ENCODE measurements at regions not wholly inside any gene's neighbourhood (a gene's known extent, or its start where the extent isn't known, plus 50 kb on each side); places are given as distances from the start of the nearest gene placed in this dataset.

DNA sequence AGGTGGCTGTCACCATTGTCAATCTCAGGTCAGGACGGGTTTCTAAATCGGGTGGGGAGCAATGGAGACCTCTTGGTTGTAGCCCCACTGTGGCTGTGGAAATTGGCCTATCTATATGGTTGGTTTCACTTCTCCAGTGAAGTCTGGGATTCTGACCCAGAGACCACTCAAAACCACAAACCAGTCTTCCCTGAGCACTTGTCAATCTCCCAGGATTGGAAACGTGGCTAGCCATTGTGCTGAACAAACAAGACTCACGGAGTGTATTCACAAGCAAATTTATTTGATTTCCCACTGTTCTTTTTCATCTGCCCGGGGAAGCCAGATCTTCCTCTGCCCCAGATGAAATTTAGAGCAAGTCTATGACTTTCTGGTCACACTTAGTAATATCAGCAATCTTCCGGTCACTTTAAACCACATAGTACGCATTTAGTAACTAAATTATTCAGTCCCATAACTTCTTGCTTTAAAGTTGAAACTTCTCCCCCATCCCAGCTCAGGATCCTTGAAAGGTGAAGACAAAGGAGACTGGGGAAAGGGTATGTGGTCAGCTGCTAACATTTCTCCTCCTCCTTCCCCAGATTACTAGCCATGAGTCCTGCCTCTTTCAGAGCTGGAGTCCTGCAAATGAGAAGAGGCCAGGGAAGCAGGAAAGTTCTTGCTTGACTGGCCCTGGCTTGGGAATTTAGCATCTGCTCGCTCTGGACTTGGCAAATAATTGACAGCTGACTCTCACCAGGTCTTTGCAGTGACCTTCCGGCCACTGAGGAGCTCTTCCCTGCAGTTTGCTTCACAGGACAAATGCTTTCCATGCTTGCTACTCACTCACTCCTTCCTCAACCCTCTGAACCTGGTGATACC lies 123.2 kb upstream of the MAX start:
- no peak for DNase-seq

GRCh38 chr14:65226824-65227604 lies 124.7 kb upstream of the MAX start:
- DNase-seq = peak; percentile 40

- DNase-seq = no peak
These were observed 126.1 kb upstream of the MAX start for GRCh38 chr14:65228436-65228835.

- DNase-seq = no peak
These were observed 126.8 kb upstream of the MAX start for GRCh38 chr14:65228956-65229747.

GRCh38 chr14:65229748-65230728 lies 127.7 kb upstream of the MAX start:
- DNase-seq = peak; percentile 73

DNA sequence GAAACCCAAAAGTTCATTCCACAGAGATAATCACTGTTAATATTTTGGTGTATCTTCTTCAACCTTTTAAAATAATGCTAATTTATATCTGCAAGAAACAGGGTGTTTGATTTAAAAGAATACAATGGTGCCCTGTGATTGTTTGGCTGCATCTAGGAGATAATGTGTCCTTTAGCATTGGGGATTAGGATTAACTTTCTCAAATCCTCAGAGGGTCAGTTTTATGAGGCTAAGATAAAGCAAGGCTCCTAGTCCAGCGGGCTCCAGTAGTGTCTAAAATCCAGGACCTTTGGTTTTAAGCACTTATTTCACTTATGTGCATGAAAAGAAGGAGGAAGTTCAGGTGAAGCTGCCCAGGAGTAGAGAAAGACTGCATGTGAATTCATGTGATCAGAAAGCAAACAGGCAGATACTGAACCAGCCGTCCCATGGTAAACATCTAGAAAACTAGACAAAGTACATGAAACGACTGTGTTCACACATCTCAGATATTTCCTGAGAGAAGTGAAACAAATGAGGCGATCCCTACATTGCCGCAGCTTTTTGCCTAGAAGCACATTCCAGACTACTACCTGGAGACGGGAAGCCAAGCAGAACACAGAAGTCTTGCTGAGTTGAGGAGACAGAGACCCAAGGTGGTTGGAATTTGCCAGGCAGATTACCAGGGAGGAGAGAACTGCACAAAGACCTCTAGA lies 129.1 kb upstream of the MAX start:
- no peak for DNase-seq

- DNase-seq = no peak
These were observed 132.5 kb upstream of the MAX start for GRCh38 chr14:65234752-65235361.

- no peak for DNase-seq
These were observed 134.9 kb upstream of the MAX start for GRCh38 chr14:65237023-65237814.

DNA sequence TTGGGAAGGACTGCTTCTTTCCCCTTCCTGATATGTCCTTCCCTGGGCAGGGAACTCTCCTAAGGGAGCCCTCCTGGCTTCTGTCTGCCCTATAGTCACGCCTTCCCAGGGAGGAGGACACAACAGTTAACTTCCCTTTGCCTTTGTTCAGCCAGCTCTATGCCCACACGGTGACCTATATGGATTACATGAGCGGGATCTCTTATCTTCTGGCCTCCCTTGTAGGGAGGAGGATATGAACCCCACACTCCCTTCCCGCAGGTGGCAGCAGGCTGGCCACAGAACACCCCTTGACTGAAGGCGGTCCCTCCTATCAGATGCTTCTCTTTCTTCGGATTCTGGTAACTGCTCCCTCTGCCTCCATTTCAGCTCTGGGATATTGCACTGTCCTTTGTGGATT lies 135.6 kb upstream of the MAX start:
- no peak for DNase-seq

DNA sequence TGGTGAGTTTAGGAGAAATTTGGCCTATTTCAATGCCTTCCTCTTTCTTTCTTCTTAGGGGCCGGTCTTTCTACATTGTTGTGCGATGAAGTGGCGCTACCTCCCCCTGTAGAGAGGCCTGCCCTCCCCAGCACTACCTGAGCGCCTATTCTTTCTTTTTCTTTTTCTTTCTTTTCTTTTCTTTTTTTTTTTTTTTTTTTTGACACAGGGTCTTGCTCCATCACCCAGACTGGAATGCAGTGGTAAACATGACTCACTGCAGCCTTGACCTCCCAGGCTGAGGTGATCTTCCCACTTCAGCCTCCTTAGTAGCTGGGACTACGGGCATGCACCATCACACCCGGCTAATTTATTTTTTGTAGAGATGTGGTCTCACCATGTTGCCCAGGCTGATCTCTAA lies 136.1 kb upstream of the MAX start:
- DNase-seq = no peak

DNA sequence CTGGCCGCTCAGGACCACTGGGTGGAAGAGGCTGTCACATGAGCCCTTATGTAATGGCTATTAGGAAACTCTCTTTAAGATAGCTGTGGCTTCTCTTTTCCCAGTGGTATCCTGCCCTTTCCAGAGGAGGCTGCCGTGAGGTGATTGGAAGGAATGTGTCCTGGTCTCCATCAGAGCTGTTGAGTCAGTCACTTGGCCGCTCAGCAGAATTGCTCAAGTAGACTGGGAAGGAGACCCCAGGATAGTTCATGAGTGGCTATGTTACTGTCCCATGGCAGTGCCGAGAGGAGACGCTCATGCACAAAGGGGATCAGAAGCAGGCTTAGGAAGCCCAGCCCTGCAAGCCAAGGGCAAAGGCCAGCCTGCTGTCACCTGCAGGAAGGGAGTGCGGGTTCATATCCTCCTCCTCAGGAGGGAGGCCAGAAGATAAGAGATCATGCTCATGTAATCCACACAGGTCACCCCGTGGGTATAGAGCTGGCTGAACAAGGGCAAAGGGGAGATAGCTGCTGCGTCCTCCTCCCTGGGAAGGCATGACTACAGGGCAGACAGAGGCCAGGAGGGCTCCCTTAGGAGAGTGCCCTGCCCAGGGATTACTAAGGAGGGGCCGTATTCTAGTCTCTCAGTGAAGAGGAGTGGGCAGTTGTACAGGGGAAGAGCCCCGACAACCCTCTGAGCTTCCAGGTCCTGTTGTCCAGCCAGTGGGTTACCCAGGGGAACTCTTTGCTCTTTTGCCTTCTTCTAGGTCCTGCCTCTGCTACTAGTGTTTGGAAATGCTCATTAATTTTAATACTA lies 137.0 kb upstream of the MAX start:
- no peak for DNase-seq

DNA sequence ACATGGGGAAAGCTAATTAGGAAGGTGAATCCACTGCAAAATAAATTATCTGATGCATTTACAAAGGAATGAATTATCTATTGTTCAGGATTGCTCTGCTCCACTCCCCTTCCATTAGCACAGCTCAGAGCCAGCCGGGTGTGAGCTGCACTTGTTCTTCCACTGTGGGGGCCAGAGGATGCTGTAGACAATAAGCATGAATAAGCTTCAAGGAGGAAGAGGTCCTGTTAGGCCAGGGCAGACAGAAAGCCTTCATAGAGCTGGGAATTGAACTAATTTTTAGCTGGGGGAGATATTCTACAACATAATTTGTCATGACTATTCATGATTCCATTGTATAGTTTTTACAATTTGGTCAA lies 137.6 kb upstream of the MAX start:
- DNase-seq = no peak

DNA sequence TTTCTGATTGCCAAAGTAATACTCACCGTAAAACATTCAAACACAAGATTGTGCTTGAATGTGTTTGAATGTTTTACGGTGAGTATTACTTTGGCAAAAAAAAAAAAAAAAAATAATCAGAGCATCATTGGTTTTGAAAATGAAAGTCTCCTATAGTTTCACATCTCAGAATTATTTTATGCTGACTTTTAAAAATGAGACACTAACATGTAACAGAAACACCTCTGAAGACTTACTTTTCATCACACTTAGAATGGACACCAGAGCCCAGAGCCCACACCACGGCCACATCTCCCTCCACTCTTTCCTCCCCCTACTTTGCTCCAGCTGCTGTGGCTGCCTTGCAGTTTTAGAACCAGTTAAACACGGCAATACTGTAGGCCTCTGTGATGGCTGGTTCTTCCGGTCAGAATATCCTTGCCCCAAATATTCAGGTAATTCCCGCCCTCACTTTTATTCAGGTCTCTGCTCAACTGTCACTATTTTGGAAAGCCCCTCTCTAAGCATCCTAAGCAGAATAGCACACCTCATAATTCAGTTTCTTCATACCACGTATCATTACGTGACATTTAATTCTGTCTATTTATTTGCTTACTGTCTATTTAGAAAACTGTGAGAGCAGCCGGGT lies 138.9 kb upstream of the MAX start:
- no peak for DNase-seq

DNA sequence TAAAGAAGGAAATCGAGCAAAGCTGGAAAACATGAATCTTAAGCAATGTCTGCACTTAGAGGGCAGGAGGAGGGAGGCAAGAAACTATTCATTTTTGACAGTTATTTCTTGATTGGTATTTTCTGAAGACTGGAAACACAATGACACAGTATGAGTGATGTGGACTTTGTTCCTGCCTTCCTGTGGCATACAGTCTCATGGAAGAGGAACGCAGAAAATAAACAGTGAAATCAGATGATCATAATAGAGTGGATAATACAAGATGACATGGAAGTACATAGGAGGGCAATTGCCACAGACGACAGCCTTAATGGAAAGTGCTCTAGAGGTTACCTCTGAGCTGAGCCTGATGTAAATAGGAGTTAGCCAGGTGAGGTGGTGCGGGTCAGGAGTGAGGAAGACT lies 140.4 kb upstream of the MAX start:
- DNase-seq = no peak

DNA sequence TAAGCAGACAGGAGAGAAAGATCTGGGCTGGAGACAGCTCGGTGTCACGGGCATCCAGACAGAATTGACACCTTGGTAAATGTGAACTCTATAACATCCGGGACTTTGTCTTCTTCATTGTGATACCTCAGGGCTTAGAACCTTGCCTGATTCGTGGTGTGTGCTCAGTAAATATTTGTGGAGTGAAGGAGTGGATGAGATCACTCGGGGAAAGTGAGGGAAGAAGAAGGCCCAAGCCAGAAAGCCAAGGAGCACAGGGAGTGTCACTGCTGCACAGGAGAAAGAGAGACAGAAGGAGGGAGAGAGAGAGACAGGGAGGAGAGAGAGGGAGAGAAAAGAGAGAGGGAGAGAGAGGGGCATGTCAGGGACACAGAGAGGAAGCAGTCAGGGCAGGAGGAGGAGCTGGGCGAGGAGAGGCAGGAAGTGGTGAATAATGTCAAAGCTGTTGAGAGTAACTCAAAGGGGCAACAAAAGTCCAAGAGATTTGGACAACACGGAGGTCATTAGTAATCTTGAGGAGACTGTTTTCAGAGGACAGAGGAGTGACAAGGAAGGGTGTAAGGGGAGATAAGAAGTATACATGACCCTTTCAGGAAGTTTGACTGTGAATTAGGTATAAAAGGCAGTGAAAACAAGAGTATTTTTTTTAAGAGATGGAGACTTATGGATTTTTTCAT lies 141.6 kb upstream of the MAX start:
- peak; percentile 29 for DNase-seq

- DNase-seq = no peak
These were observed 147.3 kb upstream of the MAX start for GRCh38 chr14:65249471-65250161.

DNA sequence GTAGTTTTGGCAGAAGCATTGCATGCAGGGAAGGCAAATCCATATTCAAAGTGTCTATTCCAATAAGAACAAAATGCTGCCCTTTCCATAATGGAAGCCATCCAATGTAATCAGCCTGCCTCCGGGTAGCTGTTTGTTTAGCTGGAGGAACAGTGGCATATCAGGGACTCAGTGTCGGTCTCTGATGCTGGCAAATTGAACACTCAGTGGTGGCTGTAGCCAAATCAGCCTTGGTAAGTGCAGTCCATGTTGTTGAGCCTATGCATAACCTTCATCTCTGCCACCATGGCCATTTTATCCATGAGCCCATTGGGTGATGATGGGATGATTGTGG lies 147.8 kb upstream of the MAX start:
- no peak for DNase-seq

DNA sequence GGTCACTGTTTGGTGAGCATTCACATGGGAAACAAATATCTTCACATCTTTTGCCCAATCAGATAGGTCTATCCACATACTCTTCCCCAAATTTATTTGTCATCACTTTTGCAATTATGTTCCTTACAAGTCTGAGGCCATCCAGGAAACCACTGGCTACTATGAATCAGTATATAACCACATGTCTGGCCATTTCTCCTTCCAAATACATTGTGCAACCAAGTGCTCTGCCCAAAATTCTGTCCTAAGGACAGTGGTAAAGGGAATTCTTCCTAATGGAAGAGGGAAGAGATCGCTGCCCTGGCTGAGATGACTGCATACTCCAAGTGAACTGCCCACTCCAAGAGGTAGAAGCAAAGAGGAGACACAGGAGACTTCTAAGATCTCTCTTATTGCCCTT lies 148.9 kb upstream of the MAX start:
- peak; percentile 94 for DNase-seq
